ENCODE measurements at regions not wholly inside any gene's neighbourhood (a gene's known extent, or its start where the extent isn't known, plus 50 kb on each side); places are given as distances from the start of the nearest gene placed in this dataset.

GRCh38 chr3:106328224-106328623 lies 459.4 kb upstream of the CBLB start:
- no peak for TF ChIP-seq CTCF (IDR thresholded peaks at IDR 0.05; ENCODE audit: low read depth, low read length)
- H3K4me3 ChIP-seq (ENCODE audit: low read depth, low read length), result no peak overlapping the region

GRCh38 chr3:106329521-106329920 lies 460.7 kb upstream of the CBLB start:
- H3K4me3 ChIP-seq (ENCODE audit: low read depth, low read length), result no peak overlapping the region
- no peak for TF ChIP-seq CTCF (IDR thresholded peaks at IDR 0.05; ENCODE audit: low read depth, low read length)

- H3K4me3 ChIP-seq (ENCODE audit: low read depth, low read length), result no peak overlapping the region
- TF ChIP-seq CTCF (IDR thresholded peaks at IDR 0.05; ENCODE audit: low read depth, low read length), result no peak
These were observed 462.8 kb upstream of the CBLB start for GRCh38 chr3:106331636-106332035.

- TF ChIP-seq CTCF (IDR thresholded peaks at IDR 0.05; ENCODE audit: low read depth, low read length), result no peak
- H3K4me3 ChIP-seq (ENCODE audit: low read depth, low read length), result no peak overlapping the region
These were observed 463.3 kb upstream of the CBLB start for GRCh38 chr3:106332129-106332528.

- TF ChIP-seq CTCF (IDR thresholded peaks at IDR 0.05; ENCODE audit: low read depth, low read length), result no peak
- no peak overlapping the region for H3K4me3 ChIP-seq (ENCODE audit: low read depth, low read length)
These were observed 464.1 kb upstream of the CBLB start for GRCh38 chr3:106332884-106333283.

GRCh38 chr3:106333911-106334618 lies 465.3 kb upstream of the CBLB start:
- TF ChIP-seq CTCF (IDR thresholded peaks at IDR 0.05; ENCODE audit: low read depth, low read length), result no peak
- H3K4me3 ChIP-seq (ENCODE audit: low read depth, low read length), result no peak overlapping the region

GRCh38 chr3:106336619-106337018 lies 467.8 kb upstream of the CBLB start:
- H3K4me3 ChIP-seq (ENCODE audit: low read depth, low read length), result no peak overlapping the region
- TF ChIP-seq CTCF (IDR thresholded peaks at IDR 0.05; ENCODE audit: low read depth, low read length), result no peak

All from WI38 (cell line).